ENCODE measurements at regions not wholly inside any gene's neighbourhood (a gene's known extent, or its start where the extent isn't known, plus 50 kb on each side); places are given as distances from the start of the nearest gene placed in this dataset.

DNA sequence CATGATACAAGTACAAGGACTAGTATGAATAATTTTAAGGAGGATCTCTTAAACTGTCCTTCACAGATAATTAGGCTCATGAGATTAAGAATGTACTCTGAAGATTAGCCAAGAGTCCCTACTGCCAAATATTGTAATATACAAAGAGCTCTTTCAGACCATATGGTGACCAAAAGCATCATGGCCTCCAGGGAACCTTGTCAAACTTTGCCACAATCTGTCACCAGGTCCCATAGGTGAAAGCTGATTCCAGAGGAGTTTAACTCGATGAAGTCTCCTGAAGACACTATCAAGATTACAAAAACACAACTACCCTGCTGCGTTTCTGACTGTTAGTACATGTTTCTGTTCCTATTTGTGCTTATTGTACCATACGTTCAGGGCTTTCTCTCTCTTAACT is 395.4 kb upstream of the ITGA1 start:
- TF ChIP-seq POLR2A (IDR thresholded peaks at IDR 0.05): no peak
- TF ChIP-seq, protein P1, sequence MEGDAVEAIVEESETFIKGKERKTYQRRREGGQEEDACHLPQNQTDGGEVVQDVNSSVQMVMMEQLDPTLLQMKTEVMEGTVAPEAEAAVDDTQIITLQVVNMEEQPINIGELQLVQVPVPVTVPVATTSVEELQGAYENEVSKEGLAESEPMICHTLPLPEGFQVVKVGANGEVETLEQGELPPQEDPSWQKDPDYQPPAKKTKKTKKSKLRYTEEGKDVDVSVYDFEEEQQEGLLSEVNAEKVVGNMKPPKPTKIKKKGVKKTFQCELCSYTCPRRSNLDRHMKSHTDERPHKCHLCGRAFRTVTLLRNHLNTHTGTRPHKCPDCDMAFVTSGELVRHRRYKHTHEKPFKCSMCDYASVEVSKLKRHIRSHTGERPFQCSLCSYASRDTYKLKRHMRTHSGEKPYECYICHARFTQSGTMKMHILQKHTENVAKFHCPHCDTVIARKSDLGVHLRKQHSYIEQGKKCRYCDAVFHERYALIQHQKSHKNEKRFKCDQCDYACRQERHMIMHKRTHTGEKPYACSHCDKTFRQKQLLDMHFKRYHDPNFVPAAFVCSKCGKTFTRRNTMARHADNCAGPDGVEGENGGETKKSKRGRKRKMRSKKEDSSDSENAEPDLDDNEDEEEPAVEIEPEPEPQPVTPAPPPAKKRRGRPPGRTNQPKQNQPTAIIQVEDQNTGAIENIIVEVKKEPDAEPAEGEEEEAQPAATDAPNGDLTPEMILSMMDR (IDR thresholded peaks at IDR 0.05): no peak
- TF ChIP-seq POLR2AphosphoS5 (IDR thresholded peaks at IDR 0.05): no peak
